ENCODE measurements at regions not wholly inside any gene's neighbourhood (a gene's known extent, or its start where the extent isn't known, plus 50 kb on each side); places are given as distances from the start of the nearest gene placed in this dataset.

GRCh38 chr2:234695981-234696380, 199.1 kb upstream of the ARL4C start:
- TF ChIP-seq CTCF (conservative IDR thresholded peaks at IDR 0.05 in 1 of 2, IDR thresholded peaks at IDR 0.05 in 1 of 2; ENCODE audit: low read depth in 1 of 2, low read length in 2 of 2): no peak
- TF ChIP-seq EZH2 (IDR thresholded peaks at IDR 0.05; ENCODE audit: low read length, missing control alignments): no peak
